Cardiac muscle cell (in vitro differentiated cells and primary cell): ENCODE measurements at regions not wholly inside any gene's neighbourhood (a gene's known extent, or its start where the extent isn't known, plus 50 kb on each side); places are given as distances from the start of the nearest gene placed in this dataset.

ENCODE experiments used
- DNase-seq, 2 donors: peaks; one replicate each; pipeline versions ENCODE4 v3.0.0 to v3.0.0-alpha.2; 2010 to 2017; ENCODE audit warnings: low read depth in 1 of 2, low spot score in 1 of 2
- H3K27ac ChIP-seq: fragments of 200-600 bp; sonication (generic); 2 replicates; pipeline ENCODE4 v1.5.1; 2016
- H3K27me3 ChIP-seq: fragments of 200-600 bp; sonication (generic); 2 replicates; pipeline ENCODE4 v1.6.0; 2016; ENCODE audit warnings: control low read depth
- H3K36me3 ChIP-seq: fragments of 200-600 bp; sonication (generic); 2 replicates; pipeline ENCODE4 v1.5.1; 2016; ENCODE audit warnings: control low read depth
- H3K4me1 ChIP-seq: fragments of 200-600 bp; sonication (generic); 2 replicates; pipeline ENCODE4 v1.8.1; 2017; ENCODE audit warnings: low read depth, mild to moderate bottlenecking, mixed run types
- H3K4me3 ChIP-seq: fragments of 200-600 bp; sonication (generic); 2 replicates; pipeline ENCODE4 v1.5.1; 2016; ENCODE audit warnings: mild to moderate bottlenecking
- H3K9me3 ChIP-seq: fragments of 200-600 bp; sonication (generic); 2 replicates; pipeline ENCODE4 v1.5.1; 2017; ENCODE audit warnings: low read depth, mild to moderate bottlenecking, control low read depth
- TF ChIP-seq, protein P1 (sequence below): IDR thresholded peaks from 2 replicates; pipeline ENCODE4 v1.5.1; 2012; ENCODE audit warnings: low read depth, mild to moderate bottlenecking, low read length

DNA sequence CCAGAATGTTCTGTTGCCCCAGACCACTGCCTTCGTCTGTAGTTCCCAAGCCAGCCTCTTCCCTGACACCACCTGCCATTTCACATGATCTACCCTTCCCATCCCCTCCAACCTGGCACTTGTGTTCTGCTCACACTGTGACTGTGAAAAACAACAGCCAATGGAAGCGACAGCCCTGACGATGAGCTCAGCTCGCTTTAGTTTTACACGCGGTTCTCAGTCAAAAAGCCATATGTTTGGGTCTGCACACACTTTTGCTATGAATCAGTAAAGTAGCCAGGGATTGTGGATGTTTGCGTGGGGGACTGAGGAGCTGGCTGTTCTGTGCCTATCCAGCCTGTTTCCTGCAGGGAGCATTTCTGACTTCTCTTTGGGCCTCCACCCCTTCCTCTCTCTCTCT, 282.7 kb downstream of the WDR11 start:
- H3K27ac ChIP-seq: no peak overlapping the region
- no peaks in the 10 kb centered on the region for H3K27me3 ChIP-seq
- H3K4me3 ChIP-seq: no peak overlapping the region
- TF ChIP-seq, protein P1, sequence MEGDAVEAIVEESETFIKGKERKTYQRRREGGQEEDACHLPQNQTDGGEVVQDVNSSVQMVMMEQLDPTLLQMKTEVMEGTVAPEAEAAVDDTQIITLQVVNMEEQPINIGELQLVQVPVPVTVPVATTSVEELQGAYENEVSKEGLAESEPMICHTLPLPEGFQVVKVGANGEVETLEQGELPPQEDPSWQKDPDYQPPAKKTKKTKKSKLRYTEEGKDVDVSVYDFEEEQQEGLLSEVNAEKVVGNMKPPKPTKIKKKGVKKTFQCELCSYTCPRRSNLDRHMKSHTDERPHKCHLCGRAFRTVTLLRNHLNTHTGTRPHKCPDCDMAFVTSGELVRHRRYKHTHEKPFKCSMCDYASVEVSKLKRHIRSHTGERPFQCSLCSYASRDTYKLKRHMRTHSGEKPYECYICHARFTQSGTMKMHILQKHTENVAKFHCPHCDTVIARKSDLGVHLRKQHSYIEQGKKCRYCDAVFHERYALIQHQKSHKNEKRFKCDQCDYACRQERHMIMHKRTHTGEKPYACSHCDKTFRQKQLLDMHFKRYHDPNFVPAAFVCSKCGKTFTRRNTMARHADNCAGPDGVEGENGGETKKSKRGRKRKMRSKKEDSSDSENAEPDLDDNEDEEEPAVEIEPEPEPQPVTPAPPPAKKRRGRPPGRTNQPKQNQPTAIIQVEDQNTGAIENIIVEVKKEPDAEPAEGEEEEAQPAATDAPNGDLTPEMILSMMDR: no peak
- no peaks in the 10 kb centered on the region for H3K36me3 ChIP-seq
- H3K4me1 ChIP-seq: peaks cover 24% of the 10 kb centered on the region
- H3K9me3 ChIP-seq: no peaks in the 10 kb centered on the region
- DNase-seq: no peak

DNA sequence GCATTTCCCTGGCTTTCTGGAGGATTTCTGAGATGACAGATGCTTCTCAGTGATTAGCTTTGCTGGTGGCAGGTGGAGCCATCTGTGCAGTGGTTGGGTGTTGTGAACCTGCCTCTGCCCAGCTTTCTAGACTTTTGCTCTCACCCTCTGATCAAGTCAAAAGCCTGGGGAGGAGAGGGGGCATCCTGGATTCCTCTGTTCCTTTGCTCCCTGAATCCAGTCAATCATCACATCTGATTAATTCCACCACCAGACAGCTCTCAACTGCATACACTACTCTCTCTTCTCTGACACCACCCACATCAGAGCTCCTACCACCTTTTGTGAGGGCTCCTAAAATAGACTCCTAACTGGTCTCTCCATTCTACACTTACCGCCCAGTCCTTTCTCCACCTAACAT, 283.5 kb downstream of the WDR11 start:
- no peak for DNase-seq
- TF ChIP-seq, protein P1: no peak

DNA sequence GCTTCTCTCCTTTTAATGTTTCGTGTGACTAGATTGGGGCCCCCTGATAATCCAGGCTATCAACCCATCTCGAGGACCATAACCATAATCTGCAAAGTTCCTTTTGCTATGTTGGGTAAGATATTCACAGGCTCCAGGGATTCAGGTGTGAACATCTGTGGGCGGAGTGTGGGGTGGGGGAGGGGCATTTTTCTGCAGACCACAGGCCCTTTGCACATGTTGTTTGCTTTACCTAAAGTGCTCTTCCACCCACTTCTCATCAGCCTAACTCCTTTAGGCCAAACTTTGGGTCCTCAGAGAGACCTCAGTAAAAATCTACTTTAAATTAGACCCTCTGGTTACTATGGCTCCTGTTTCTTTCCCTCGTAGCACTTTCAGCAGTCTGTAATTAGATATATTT, 284.4 kb downstream of the WDR11 start:
- H3K4me3 ChIP-seq: no peak overlapping the region
- TF ChIP-seq, protein P1: no peak
- H3K27me3 ChIP-seq: no peaks in the 10 kb centered on the region
- DNase-seq: no peak
- peaks cover 24% of the 10 kb centered on the region for H3K4me1 ChIP-seq
- H3K27ac ChIP-seq: no peak overlapping the region
- H3K9me3 ChIP-seq: no peaks in the 10 kb centered on the region
- H3K36me3 ChIP-seq: no peaks in the 10 kb centered on the region

More for the DNA sequence above, 283.5 kb downstream of the WDR11 start:
- H3K27me3 ChIP-seq: no peaks in the 10 kb centered on the region
- no peaks in the 10 kb centered on the region for H3K36me3 ChIP-seq
- peaks cover 24% of the 10 kb centered on the region for H3K4me1 ChIP-seq
- H3K4me3 ChIP-seq: no peak overlapping the region
- H3K27ac ChIP-seq: no peak overlapping the region
- no peaks in the 10 kb centered on the region for H3K9me3 ChIP-seq

DNA sequence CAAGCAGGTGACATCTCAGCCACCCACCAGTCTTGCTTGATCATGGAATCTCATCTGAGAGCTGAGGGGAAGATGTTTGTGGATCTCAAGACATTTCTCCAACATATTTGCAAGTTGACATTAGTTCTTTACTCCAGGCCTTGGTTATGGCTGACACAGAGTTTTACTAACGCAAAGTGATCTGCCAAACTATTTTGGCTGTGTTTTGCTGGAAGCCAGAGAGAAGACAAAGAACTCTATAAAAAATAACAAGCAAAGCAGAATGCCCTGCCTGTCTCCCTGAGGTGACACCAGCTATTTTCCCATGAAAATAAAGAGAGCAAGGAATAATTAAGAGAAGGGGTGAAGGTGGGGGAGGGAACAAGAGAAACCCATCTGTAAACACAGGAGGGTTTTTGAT, 286.4 kb downstream of the WDR11 start:
- Histone ChIP-seq H3K27me3 (no peaks in the 10 kb centered on the region), H3K4me3 (no peak overlapping the region), H3K36me3 (no peaks in the 10 kb centered on the region), H3K9me3 (no peaks in the 10 kb centered on the region), H3K4me1 (peaks cover 14% of the 10 kb centered on the region), H3K27ac (no peak overlapping the region)
- no peak for DNase-seq
- TF ChIP-seq, protein P1: no peak

DNA sequence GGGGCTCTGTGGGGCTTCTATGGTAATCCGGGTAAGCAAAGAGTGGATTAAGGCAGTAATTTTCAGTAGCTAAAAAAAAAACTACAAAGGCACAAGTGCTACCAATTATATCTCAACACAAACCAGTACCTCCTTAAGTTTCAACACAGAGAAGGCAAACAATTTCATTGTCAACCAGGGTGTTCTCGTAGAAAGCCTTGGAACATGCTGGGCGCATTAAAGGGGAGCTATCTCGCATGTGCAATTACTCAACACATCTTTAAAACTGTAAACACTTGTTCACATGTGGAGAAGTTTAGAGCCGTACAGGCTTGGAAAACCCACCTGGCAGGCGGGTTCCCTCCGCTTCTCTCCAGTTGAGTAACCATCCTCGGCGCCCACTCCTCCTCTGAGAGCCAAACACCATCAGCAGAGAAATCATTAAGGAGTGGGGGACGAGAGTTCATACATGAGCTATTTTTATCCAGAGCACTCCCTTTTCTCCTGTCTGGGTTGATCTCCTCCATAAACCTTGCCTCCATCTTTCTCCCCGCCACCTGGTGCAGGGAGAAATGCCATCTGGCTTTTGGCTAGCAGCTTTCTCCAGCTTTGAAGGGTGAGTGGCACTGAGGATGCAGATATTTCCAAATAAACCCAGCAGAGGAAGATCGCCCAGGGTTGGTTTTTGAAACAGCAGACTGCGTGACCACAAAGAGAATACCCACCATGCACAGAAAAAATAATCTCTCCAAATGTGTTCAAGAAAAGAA, 287.1 kb downstream of the WDR11 start:
- H3K36me3 ChIP-seq: no peaks in the 10 kb centered on the region
- peaks cover 14% of the 10 kb centered on the region for H3K4me1 ChIP-seq
- no peaks in the 10 kb centered on the region for H3K9me3 ChIP-seq
- no peak overlapping the region for H3K4me3 ChIP-seq
- no peak for DNase-seq
- TF ChIP-seq, protein P1: no peak
- no peak overlapping the region for H3K27ac ChIP-seq
- H3K27me3 ChIP-seq: no peaks in the 10 kb centered on the region
